H1 (cell line): ENCODE measurements at regions not wholly inside any gene's neighbourhood (a gene's known extent, or its start where the extent isn't known, plus 50 kb on each side); places are given as distances from the start of the nearest gene placed in this dataset.

Experiments used
- CTCF ChIA-PET: fragments of 300-600 bp; sonication (Branson Sonifier 250); formaldehyde crosslinking; loops from one replicate; lab custom pipeline; 2021; ENCODE audit not compliant: partially characterized antibody; lab: Charles Lee
- POLR2A ChIA-PET: fragments of 300-600 bp; sonication (Branson Sonifier 250); formaldehyde crosslinking; loops from one replicate; lab custom pipeline; 2021; ENCODE audit warnings: inconsistent platforms; ENCODE audit not compliant: partially characterized antibody; lab: Charles Lee
- DNase-seq, 2 experiments: peaks; one replicate each; pipeline versions ENCODE4 v3.0.0 to v3.0.0-alpha.2; 2010 to 2022; ENCODE audit warnings: low spot score in 2 of 2, low read depth in 1 of 2, mixed read lengths in 1 of 2
- FAIRE-seq: peaks from 2 replicates; lab custom pipeline; 2011; peaks lifted over from hg19 to GRCh38; lab: Jason Lieb, UNC
- H2AFZ ChIP-seq: 2 replicates; pipeline ENCODE4 v1.8.1; 2012; ENCODE audit warnings: low read length, inconsistent platforms
- H2AK5ac ChIP-seq: 2 replicates; pipeline ENCODE4 v1.6.1; 2013; ENCODE audit warnings: low read depth, low read length
- H2BK120ac ChIP-seq: replicated peaks from 2 replicates; pipeline ENCODE3; 2013; ENCODE audit warnings: low read depth, low read length, inconsistent platforms
- H2BK12ac ChIP-seq: 2 replicates; pipeline ENCODE4 v1.6.1; 2013; ENCODE audit warnings: low read depth, low read length
- H2BK15ac ChIP-seq: 2 replicates; pipeline ENCODE4 v1.6.1; 2013; ENCODE audit warnings: low read length
- H2BK20ac ChIP-seq: 2 replicates; pipeline ENCODE4 v1.6.1; 2013; ENCODE audit warnings: low read length
- H2BK5ac ChIP-seq: 2 replicates; pipeline ENCODE4 v1.6.1; 2013; ENCODE audit warnings: low read depth, low read length
- H3K14ac ChIP-seq: 2 replicates; pipeline ENCODE4 v1.6.1; 2013; ENCODE audit warnings: inconsistent platforms; ENCODE audit not compliant: insufficient read length
- H3K18ac ChIP-seq: 2 replicates; pipeline ENCODE4 v1.6.1; 2013; ENCODE audit warnings: low read length; ENCODE audit errors: extremely low read depth
- H3K23ac ChIP-seq: 2 replicates; pipeline ENCODE4 v1.6.1; 2013; ENCODE audit warnings: inconsistent platforms; ENCODE audit not compliant: insufficient read length
- H3K23me2 ChIP-seq: 2 replicates; pipeline ENCODE4 v1.6.1; 2013; ENCODE audit warnings: low read depth, low read length
- H3K27ac ChIP-seq: 2 replicates; pipeline ENCODE4 v1.6.1; 2011; ENCODE audit warnings: low read depth, low read length, inconsistent platforms
- H3K27me3 ChIP-seq, 4 experiments: replicated peaks in 1 of 4; 1 replicate in 1 of 4; 2 replicates in 3 of 4; pipeline versions ENCODE4 v1.6.1 to v1.8.1; 2011 to 2013; ENCODE audit warnings: low read length in 3 of 4, mild to moderate bottlenecking in 3 of 4, inconsistent platforms in 2 of 4, mixed read lengths in 2 of 4, moderate library complexity in 1 of 4; ENCODE audit not compliant: control insufficient read depth in 3 of 4, insufficient read depth in 3 of 4; ENCODE audit errors: extremely low read depth in 1 of 4
- H3K36me3 ChIP-seq, 4 experiments: 2 replicates each; pipeline versions ENCODE4 v1.6.1 to v1.8.1; 2011 to 2013; ENCODE audit warnings: mild to moderate bottlenecking in 4 of 4, low read length in 3 of 4, moderate library complexity in 2 of 4, control low read depth in 1 of 4, inconsistent platforms in 1 of 4; ENCODE audit not compliant: insufficient read depth in 4 of 4, control insufficient read depth in 2 of 4
- H3K4ac ChIP-seq: replicated peaks from 2 replicates; pipeline ENCODE3; 2013; ENCODE audit warnings: low read length, low read depth, mixed read lengths, inconsistent platforms; ENCODE audit not compliant: insufficient read length
- H3K4me1 ChIP-seq, 4 experiments: replicated peaks in 1 of 4; 1 replicate in 1 of 4; 2 replicates in 3 of 4; pipeline versions ENCODE4 v1.6.1 to v1.8.1; 2011 to 2013; ENCODE audit warnings: low read length in 3 of 4, inconsistent platforms in 2 of 4, mixed read lengths in 1 of 4; ENCODE audit not compliant: insufficient read depth in 4 of 4, control insufficient read depth in 3 of 4
- H3K4me2 ChIP-seq, 2 experiments: 2 replicates each; pipeline versions ENCODE4 v1.6.1 to v1.8.1; 2011 to 2013; ENCODE audit warnings: low read depth in 2 of 2, low read length in 2 of 2, control low read depth in 1 of 2, inconsistent platforms in 1 of 2, mild to moderate bottlenecking in 1 of 2; ENCODE audit not compliant: insufficient read depth in 1 of 2
- H3K4me3 ChIP-seq, 4 experiments: fragments of 200-600, 300-600 bp in 1 of 4; sonication (generic), shearing (Covaris generic), sonication (Bioruptor Twin) in 1 of 4; 2 replicates each; pipeline versions ENCODE4 v1.5.1 to v1.8.1; 2011 to 2016; ENCODE audit warnings: low read length in 4 of 4, low read depth in 3 of 4, control low read depth in 2 of 4, inconsistent platforms in 2 of 4, mild to moderate bottlenecking in 2 of 4, mixed read lengths in 1 of 4, moderate library complexity in 1 of 4; ENCODE audit not compliant: insufficient read depth in 2 of 4; ENCODE audit errors: extremely low read depth in 1 of 4
- H3K56ac ChIP-seq: replicated peaks from 2 replicates; pipeline ENCODE3; 2013; ENCODE audit warnings: low read depth, mild to moderate bottlenecking, mixed read lengths, low read length, inconsistent platforms; ENCODE audit not compliant: insufficient read length
- H3K79me1 ChIP-seq: 2 replicates; pipeline ENCODE4 v1.6.1; 2013; ENCODE audit warnings: low read depth, low read length, control low read depth
- H3K79me2 ChIP-seq, 2 experiments: 2 replicates each; pipeline versions ENCODE4 v1.6.1 to v1.8.1; 2012 to 2013; ENCODE audit warnings: low read length in 2 of 2, mild to moderate bottlenecking in 2 of 2, inconsistent platforms in 1 of 2; ENCODE audit not compliant: insufficient read depth in 2 of 2, control insufficient read depth in 1 of 2
- H3K9ac ChIP-seq, 4 experiments: replicated peaks in 1 of 4; 1 replicate in 1 of 4; 2 replicates in 3 of 4; pipeline versions ENCODE4 v1.6.1 to v1.8.1; 2011 to 2013; ENCODE audit warnings: low read depth in 3 of 4, low read length in 3 of 4, control low read depth in 2 of 4, mild to moderate bottlenecking in 2 of 4, moderate library complexity in 2 of 4, inconsistent platforms in 1 of 4; ENCODE audit errors: extremely low read depth in 1 of 4
- H3K9me3 ChIP-seq, 2 experiments: 2 replicates each; pipeline versions ENCODE4 v1.6.1 to v1.8.1; 2012 to 2013; ENCODE audit warnings: mild to moderate bottlenecking in 2 of 2, moderate library complexity in 2 of 2, control low read depth in 1 of 2, inconsistent platforms in 1 of 2, low read depth in 1 of 2, low read length in 1 of 2, mixed read lengths in 1 of 2; ENCODE audit not compliant: insufficient read depth in 2 of 2
- H4K20me1 ChIP-seq, 2 experiments: replicated peaks in 1 of 2; 2 replicates each; pipeline versions ENCODE3 to v1.8.1; 2011 to 2013; ENCODE audit warnings: inconsistent platforms in 2 of 2, low read length in 2 of 2, mild to moderate bottlenecking in 1 of 2; ENCODE audit not compliant: insufficient read depth in 2 of 2, control insufficient read depth in 1 of 2
- H4K5ac ChIP-seq: 2 replicates; pipeline ENCODE4 v1.6.1; 2013; ENCODE audit warnings: low read length, low read depth, mixed read lengths, inconsistent platforms; ENCODE audit not compliant: insufficient read length
- H4K8ac ChIP-seq: 2 replicates; pipeline ENCODE4 v1.8.0; 2013; ENCODE audit warnings: mild to moderate bottlenecking, moderate library complexity, low read length, inconsistent platforms; ENCODE audit not compliant: insufficient read depth; ENCODE audit errors: extremely low read depth
- H4K91ac ChIP-seq: replicated peaks from 2 replicates; pipeline ENCODE3; 2013; ENCODE audit warnings: low read length, mixed read lengths, inconsistent platforms; ENCODE audit not compliant: insufficient read length
- CBX5 ChIP-seq: fragments of 300-800, 300-1000 bp; sonication (generic); IDR thresholded peaks from 2 replicates; pipeline ENCODE4 v1.7.1; 2016; ENCODE audit warnings: antibody characterized with exemption, low read length, low read depth
- KDM5A ChIP-seq: fragments of 200-600 bp; IDR thresholded peaks from 2 replicates; pipeline ENCODE4 v1.7.1; 2012; ENCODE audit warnings: mild to moderate bottlenecking, low read length, inconsistent platforms, mixed read lengths
- POLR2A ChIP-seq, 2 experiments: IDR thresholded peaks; 1 replicate in 1 of 2; 2 replicates in 1 of 2; pipeline ENCODE4 v1.6.1; 2011; ENCODE audit warnings: low read depth in 2 of 2, low read length in 2 of 2, mild to moderate bottlenecking in 2 of 2; ENCODE audit errors: control extremely low read depth in 1 of 2
- SUZ12 ChIP-seq: fragments of 200-600 bp; sonication (generic); IDR thresholded peaks from 2 replicates; pipeline ENCODE4 v1.6.1; 2012; ENCODE audit warnings: mild to moderate bottlenecking, inconsistent platforms, low read length, moderate library complexity, mixed read lengths
- WGBS, 2 experiments: shearing (Covaris generic) in 1 of 2; methylation state at CpG; one replicate each; pipeline versions ENCODE4 v1.1.6 to v1.1.7; 2013 to 2015; ENCODE audit warnings: low lambda C conversion rate in 2 of 2, mixed read lengths in 2 of 2, inconsistent platforms in 1 of 2, low coverage in 1 of 2, missing lambda C conversion rate in 1 of 2; ENCODE audit not compliant: insufficient replicate concordance in 2 of 2, insufficient coverage in 1 of 2, insufficient read length in 1 of 2; ENCODE audit errors: extremely low coverage in 1 of 2, missing lambda C conversion rate in 1 of 2; 5-methylcytosine and 5-hydroxymethylcytosine counted together

GRCh38 chr1:98333936-98334335 is 327.6 kb upstream of the SNX7 start:
- POLR2A ChIA-PET: no interaction called here
- H2AFZ ChIP-seq: no peak overlapping the region
- H2BK120ac ChIP-seq: no peak overlapping the region
- TF ChIP-seq SUZ12 (no peak), CBX5 (no peak), KDM5A (no peak), POLR2A (IDR thresholded peaks at IDR 0.05; ENCODE audit: control extremely low read depth in 1 of 2, low read depth in 2 of 2, low read length in 2 of 2) (no peak)
- no peaks in the 10 kb centered on the region for H3K36me3 ChIP-seq
- 91% methylated on average over 3 of the region's 3 CpGs; no CpG with 5 or more reads in 1 of the 2 experiments for WGBS, 2 experiments
- no peak overlapping the region for H2AK5ac ChIP-seq
- H3K56ac ChIP-seq: no peak overlapping the region
- no peak overlapping the region for H2BK15ac ChIP-seq
- no peak overlapping the region for H3K9ac ChIP-seq
- H3K18ac ChIP-seq: no peak overlapping the region
- no peaks in the 10 kb centered on the region for H4K20me1 ChIP-seq
- H3K9me3 ChIP-seq: no peaks in the 10 kb centered on the region
- no peak for FAIRE-seq
- no peak overlapping the region for H3K4ac ChIP-seq
- no peaks in the 10 kb centered on the region for H3K23me2 ChIP-seq
- CTCF ChIA-PET: no interaction called here
- H3K23ac ChIP-seq: no peak overlapping the region
- no peaks in the 10 kb centered on the region for H3K27me3 ChIP-seq
- H4K8ac ChIP-seq: no peak overlapping the region
- no peak overlapping the region for H4K91ac ChIP-seq
- H3K4me3 ChIP-seq: no peak overlapping the region
- no peak overlapping the region for H3K4me2 ChIP-seq
- H3K79me1 ChIP-seq: no peaks in the 10 kb centered on the region
- no peak overlapping the region for H3K14ac ChIP-seq
- H3K79me2 ChIP-seq: no peaks in the 10 kb centered on the region
- DNase-seq: no peak
- H2BK5ac ChIP-seq: no peak overlapping the region
- H3K4me1 ChIP-seq: no peaks in the 10 kb centered on the region
- H2BK20ac ChIP-seq: no peak overlapping the region
- H2BK12ac ChIP-seq: no peak overlapping the region
- H3K27ac ChIP-seq: no peak overlapping the region
- H4K5ac ChIP-seq: no peak overlapping the region
